ENCODE measurements at regions not wholly inside any gene's neighbourhood (a gene's known extent, or its start where the extent isn't known, plus 50 kb on each side); places are given as distances from the start of the nearest gene placed in this dataset.
A peak's percentile ranks its signal among the peaks of the same experiment; 100 is the strongest.
"Not testable (repeated sequence)": the region's sequence is repeated elsewhere in the genome, so short reads cannot be mapped to it uniquely, and the experiment has no call there.

GRCh38 chr4:169900241-169900845 lies 125.9 kb downstream of the MFAP3L start:
- no peak for DNase-seq (ENCODE audit: extremely low read depth in 1 of 11, low read depth in 9 of 11, low spot score in 4 of 11)

DNA sequence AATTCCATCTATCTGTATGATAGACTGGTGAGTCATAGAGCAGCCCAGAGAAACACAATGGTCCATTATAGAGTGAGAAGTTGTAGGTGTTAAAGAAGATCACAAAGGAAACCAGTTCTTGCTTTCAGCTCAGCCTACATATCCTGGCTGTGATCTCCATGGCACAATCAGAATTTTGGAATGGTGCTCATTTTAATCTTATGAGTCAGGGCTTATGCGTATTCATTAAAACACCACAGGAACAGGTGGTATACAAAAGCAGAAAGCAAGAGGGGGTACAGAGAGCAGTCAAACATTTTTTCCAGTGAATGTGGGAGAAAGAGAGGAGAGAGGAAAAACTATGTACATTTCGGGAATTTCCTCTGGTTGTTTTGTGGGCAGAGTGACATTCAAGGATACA lies 126.9 kb downstream of the MFAP3L start:
- DNase-seq (ENCODE audit: extremely low read depth in 1 of 11, low read depth in 9 of 11, low spot score in 4 of 11): no peak

DNA sequence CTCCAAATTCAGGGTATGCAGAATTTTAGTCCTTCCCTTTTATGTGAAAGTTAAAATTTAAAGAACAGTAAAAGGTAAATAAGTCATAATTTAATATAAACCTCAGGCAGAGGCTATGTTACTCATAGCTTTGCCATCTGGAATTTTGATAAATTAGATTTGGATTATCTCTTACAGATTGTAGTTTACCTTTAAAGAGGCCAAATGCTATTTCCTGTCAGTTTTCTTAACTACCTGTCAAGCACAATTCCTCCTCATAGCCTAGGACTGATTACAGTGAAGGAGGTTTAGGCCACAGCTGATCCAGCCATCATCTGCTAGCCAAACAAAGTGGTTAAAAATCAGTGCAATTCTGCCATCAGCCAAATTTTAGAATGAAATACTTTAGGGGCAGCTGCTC lies 128.1 kb downstream of the MFAP3L start:
- DNase-seq (ENCODE audit: extremely low read depth in 1 of 11, low read depth in 9 of 11, low spot score in 4 of 11): no peak

DNA sequence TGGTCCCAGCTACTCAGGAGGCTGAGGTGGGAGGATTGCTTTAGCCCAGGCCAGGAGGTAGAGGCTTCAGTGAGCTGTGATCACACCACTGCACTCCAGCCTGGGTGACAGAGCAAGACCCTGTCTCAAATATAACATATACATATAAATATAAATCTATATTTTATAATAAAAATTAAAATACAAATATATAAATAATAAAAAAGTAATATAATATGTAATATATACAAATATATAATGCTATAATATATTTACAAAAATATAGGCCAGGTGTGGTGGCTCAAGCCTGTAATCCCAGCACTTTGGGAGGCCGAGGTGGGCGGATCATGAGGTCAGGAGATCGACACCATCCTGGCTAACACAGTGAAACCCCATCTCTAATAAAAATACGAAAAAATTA lies 131.4 kb downstream of the MFAP3L start:
- not testable (repeated sequence) for DNase-seq (ENCODE audit: extremely low read depth in 1 of 11, low read depth in 9 of 11, low spot score in 4 of 11)

DNA sequence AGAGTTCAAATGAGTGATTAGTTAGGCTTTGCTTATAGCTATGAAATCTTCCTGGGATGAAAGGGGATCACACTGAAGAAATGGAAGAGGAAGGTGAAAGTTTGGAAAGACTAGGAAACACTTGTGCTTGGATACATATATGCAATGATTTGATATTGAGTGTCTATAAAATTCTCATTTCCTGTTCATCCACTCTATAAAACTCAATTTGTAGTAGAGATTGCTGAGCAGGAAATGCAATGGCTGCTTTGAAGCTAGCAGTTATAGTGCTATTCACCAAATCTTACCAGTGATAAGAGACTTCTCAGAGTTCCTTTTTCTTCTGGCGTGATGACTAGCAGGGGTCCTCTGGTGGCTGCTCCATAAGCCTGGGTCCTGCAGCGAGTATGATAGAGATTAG lies 128.1 kb upstream of the HPF1 start:
- DNase-seq (ENCODE audit: extremely low read depth in 1 of 11, low read depth in 9 of 11, low spot score in 4 of 11): no peak

DNA sequence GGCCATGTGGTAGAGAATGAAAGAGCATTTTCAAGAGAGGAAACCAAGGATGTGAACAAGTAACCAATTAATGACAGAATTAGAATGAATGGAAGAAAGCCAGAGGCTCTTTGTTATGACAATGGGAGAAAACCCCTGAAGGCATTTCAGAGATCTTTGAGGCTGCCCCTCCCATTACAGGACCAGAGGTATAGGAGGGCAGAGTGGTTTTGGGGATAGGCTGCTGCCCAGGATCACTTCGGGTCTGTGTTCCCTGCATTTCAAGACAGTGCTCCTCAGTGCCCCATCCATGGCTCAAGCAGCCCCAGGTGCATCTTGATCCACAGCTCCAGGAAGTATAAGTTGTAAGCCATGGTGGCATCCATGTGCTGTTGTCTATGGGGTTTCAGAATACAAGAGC lies 124.0 kb upstream of the HPF1 start:
- no peak for DNase-seq (ENCODE audit: extremely low read depth in 1 of 11, low read depth in 9 of 11, low spot score in 4 of 11)

DNA sequence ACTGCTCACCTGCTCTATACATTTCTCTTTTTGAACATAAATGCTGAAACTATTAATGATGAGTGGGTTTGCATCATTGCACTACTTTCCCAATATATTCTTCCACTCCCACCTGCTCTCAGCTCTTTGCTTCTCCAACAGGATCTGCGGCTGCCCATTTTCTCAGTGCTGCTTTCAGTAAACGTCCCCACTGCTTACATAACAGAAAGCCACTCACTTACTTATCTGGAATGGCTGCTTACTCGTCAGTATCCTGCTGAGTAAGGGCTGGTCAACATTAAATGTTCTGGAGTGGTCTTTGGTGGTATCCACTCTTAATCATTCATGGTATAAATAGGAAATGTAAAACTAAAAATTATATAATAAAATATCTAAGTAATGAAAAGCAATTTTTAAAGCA lies 112.8 kb upstream of the HPF1 start:
- no peak for DNase-seq (ENCODE audit: extremely low read depth in 1 of 11, low read depth in 9 of 11, low spot score in 4 of 11)

DNA sequence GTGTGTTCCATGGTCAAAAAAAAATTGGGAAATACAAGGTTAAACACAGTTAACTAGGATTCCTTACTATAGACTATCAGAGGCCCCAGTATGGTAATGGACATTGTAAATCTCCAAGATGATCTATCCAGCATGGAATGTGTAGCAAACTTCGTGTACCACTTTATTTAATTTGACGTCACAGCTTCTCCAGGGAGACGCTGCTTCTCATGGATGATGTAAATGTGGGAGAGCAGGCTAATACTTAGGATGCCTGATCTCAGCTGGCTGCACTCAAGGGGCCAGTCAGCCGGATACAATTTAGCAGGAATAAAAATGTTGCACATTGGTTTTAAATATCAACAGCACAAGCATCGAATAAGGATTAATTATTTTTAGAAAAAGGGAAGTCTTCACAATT lies 111.7 kb upstream of the HPF1 start:
- DNase-seq (ENCODE audit: extremely low read depth in 1 of 11, low read depth in 9 of 11, low spot score in 4 of 11): peak in 1 of 11 donors; percentile 11

DNA sequence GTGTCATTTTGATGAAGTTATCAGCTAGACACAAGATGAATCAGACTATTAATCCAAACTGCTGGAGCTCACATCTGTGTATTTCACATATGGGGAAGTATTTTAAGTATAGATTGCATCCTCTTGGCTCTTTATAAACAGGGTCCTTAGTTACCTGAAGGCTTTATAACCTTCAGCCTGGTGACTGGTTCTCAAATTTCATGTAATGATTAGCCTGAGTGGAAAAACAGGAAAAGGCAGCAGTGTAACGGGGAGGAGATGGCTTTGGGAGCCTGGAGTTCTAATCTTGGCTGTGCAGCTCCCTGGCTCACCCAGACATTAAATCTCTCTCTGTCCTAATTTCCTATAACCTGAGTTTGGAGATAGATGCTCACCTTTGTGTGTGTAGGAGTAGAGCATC lies 103.8 kb upstream of the HPF1 start:
- peak in 10 of 11 donors; percentile 21 to 69 (median 40) for DNase-seq (ENCODE audit: extremely low read depth in 1 of 11, low read depth in 9 of 11, low spot score in 4 of 11)

DNA sequence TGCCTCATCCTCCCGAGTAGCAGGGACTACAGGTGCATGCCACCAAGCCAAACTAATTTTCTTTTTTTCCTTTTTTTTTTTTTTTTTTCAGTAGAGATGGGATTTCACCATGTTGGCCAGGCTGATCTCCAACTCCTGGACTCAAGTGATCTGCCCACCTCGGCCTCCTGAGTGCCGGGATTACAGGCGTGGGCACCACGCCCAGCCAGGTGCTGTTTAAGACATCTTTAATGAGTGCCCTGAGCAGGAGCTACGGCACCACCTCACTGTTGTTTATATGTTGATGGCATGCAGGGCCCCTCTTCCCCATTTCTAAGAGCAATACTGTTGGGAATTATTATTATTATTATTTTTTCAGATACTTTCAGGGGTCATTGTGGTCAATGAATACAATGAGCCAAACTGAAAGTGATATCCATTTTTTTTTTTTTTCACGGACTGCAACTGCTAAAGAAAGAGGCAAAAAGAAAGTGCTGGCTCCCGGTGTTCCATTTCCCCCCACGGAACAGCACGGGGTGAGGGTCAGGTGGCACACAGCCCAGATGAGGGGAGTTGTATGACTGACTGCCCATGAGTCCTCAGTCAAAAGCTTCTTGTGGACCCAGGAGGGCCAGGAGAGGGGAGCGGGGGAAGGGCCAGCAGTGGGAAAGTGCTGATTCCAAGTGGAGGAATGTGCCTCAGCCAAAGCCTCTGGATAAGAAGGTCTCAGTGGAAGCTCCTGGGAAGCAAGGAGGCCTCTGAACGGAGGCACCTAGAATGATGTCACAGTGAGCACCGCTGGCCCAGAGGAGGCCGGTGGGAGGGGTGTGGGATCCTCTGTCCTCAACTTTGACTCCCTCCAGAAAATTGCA lies 101.8 kb upstream of the HPF1 start:
- no peak for DNase-seq (ENCODE audit: extremely low read depth in 1 of 11, low read depth in 9 of 11, low spot score in 4 of 11)

GRCh38 chr4:169854090-169854489 lies 96.3 kb upstream of the HPF1 start:
- DNase-seq (ENCODE audit: extremely low read depth in 1 of 11, low read depth in 9 of 11, low spot score in 4 of 11): no peak

DNA sequence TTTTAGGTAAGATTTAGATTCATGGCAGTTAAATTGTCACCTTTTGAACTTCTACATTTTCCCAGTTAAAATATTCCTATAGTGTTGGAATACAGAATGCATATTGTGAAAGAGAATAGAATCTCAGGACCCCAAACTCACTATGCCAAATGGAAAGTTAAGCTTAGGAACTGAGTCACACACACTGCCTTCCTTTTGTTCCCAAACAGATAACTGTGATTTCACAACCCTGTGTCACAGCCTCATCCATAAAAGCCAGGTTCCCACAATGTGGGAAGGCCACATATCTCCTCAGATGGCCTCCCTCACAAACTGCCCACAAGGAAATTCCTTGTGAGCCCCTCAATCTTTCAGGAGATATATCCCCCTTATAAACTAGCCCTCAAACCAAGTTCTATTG lies 94.7 kb upstream of the HPF1 start:
- DNase-seq (ENCODE audit: extremely low read depth in 1 of 11, low read depth in 9 of 11, low spot score in 4 of 11): no peak

DNA sequence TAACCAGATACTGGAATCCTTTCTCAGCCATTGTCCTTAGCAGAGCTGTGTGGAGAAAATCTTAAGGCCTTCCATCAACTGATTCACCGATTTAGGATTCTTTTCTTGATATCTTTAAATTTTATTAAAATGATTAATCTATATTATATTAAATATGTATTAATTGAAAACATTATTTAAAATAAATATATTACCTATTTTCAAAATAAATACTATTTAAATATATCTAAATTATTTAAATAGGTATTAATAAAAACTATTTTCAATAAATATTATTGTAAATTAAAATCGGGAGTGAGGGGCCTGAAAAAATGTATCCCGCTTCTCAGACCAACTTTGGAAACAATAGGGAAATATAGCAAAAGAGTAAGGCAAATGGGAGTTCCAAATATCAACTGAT lies 94.0 kb upstream of the HPF1 start:
- no peak for DNase-seq (ENCODE audit: extremely low read depth in 1 of 11, low read depth in 9 of 11, low spot score in 4 of 11)

DNA sequence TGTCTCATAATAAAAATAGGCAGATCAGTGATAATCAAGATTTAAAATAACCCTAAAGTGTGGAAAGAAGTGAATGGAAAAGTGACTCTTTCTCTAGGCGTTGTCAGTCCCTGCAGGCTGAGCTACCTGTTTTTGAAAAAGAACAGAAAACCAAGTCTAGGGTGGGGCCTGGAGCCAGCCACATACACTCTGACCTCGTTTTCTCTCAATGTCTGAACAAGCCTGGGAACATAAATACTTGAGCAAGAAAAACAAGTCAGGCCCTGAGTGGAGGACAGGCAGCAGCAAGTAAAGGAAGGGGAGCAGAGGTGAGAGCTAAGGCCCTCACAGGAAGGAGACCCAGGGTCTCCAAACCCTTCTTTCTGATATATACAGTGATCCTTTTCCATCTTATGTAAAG lies 91.7 kb upstream of the HPF1 start:
- no peak for DNase-seq (ENCODE audit: extremely low read depth in 1 of 11, low read depth in 9 of 11, low spot score in 4 of 11)

DNA sequence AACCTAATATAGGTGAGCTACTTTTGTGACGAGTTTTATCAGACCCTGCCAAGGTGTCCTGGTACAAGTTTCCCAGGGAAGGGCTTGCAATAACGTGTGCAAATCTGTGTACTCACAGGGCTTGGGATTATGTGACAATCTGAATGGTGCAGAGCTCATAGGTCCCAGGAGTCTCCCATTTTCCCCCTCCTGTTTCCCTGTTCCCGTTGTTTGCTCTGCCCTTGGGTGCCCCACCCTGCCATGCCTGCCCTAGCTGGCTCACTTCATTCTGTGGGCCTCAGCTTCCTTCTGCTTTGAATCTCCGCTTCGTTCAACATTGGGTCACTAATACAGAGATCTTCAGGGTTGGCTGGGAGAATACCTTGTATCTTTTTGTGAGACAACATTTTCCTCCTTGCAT lies 90.3 kb upstream of the HPF1 start:
- no peak for DNase-seq (ENCODE audit: extremely low read depth in 1 of 11, low read depth in 9 of 11, low spot score in 4 of 11)

- no peak for DNase-seq (ENCODE audit: extremely low read depth in 1 of 11, low read depth in 9 of 11, low spot score in 4 of 11)
Measured at GRCh38 chr4:169847171-169847570, 89.4 kb upstream of the HPF1 start.

DNA sequence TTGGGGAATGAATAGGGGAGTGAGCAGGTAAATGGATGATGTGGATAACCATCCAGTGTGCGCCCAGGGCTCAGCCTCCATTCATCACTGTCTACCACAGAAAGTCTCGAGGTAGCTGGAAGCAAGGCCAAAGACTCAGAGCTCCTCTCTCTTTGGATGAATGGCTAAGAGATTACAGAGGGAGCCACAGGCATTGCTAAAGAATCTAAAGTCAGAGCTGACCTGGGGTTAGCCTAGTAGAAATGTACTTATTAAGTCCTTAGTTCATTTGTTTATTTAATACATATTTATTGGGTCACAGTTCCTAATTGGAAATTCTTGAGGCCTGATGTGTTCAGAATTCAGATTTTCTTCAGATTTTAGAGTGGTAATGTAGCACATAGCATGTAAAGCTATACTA lies 88.7 kb upstream of the HPF1 start:
- DNase-seq (ENCODE audit: extremely low read depth in 1 of 11, low read depth in 9 of 11, low spot score in 4 of 11): no peak

GRCh38 chr4:169841776-169842175 lies 84.0 kb upstream of the HPF1 start:
- no peak for DNase-seq (ENCODE audit: extremely low read depth in 1 of 11, low read depth in 9 of 11, low spot score in 4 of 11)

GRCh38 chr4:169840554-169840953 lies 82.8 kb upstream of the HPF1 start:
- no peak for DNase-seq (ENCODE audit: extremely low read depth in 1 of 11, low read depth in 9 of 11, low spot score in 4 of 11)

DNA sequence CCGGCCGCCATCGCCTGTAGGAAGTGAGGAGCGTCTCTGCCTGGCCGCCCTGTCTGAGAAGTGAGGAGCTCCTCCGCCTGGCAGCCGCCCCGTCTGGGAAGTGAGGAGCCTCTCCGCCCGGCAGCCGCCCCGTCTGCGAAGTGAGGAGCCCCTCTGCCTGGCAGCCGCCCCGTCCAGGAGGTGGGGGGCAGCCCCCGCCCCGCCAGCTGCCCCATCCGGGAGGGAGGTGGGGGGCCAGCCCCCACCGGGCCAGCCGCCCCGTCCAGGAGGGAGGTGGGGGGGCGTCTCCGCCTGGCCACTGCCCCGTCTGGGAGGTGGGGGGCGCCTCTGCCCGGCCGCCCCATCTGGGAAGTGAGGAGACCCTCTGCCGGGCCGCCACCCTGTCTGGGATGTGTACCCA lies 70.6 kb upstream of the HPF1 start:
- not testable (repeated sequence) for DNase-seq (ENCODE audit: extremely low read depth in 1 of 11, low read depth in 9 of 11, low spot score in 4 of 11)

GRCh38 chr4:169826634-169827187 lies 69.0 kb upstream of the HPF1 start:
- DNase-seq (ENCODE audit: extremely low read depth in 1 of 11, low read depth in 9 of 11, low spot score in 4 of 11): no peak

Measured in renal cortex interstitium (tissue), 11 donors.